OCI-LY3 (cell line): ENCODE measurements at regions not wholly inside any gene's neighbourhood (a gene's known extent, or its start where the extent isn't known, plus 50 kb on each side); places are given as distances from the start of the nearest gene placed in this dataset.

Source experiments
- H2AFZ ChIP-seq: fragments of 200-600, 300-600 bp; shearing (Covaris generic); 2 replicates; pipeline ENCODE4 v1.6.0; 2014; ENCODE audit warnings: antibody characterized with exemption, low read depth, low read length
- H3K27ac ChIP-seq: fragments of 200-600, 300-600 bp; sonication (generic); 2 replicates; pipeline ENCODE4 v1.5.1; 2014; ENCODE audit warnings: mild to moderate bottlenecking, low read length, moderate library complexity, mixed read lengths
- H3K27me3 ChIP-seq: fragments of 200-600, 300-600 bp; sonication (generic); 2 replicates; pipeline ENCODE4 v1.6.1; 2014; ENCODE audit warnings: low read depth, low read length, mixed read lengths
- H3K36me3 ChIP-seq: fragments of 200-600, 300-600 bp; sonication (generic); replicated peaks from 2 replicates; pipeline ENCODE3; 2014; ENCODE audit warnings: low read depth, low read length, mixed read lengths
- H3K4me1 ChIP-seq: fragments of 300-600, 200-600 bp; sonication (generic); 2 replicates; pipeline ENCODE4 v1.6.1; 2014; ENCODE audit warnings: low read length, mixed read lengths
- H3K4me2 ChIP-seq: fragments of 200-600, 300-600 bp; sonication (generic); 2 replicates; pipeline ENCODE4 v1.6.1; 2014; ENCODE audit warnings: low read length, mixed read lengths
- H3K4me3 ChIP-seq: fragments of 300-600, 200-600 bp; sonication (generic); 2 replicates; pipeline ENCODE4 v1.5.1; 2014; ENCODE audit warnings: antibody characterized with exemption, mild to moderate bottlenecking, low read length, moderate library complexity
- H3K79me2 ChIP-seq: fragments of 300-600, 200-600 bp; shearing (Covaris generic); 2 replicates; pipeline ENCODE4 v1.6.1; 2014; ENCODE audit warnings: mild to moderate bottlenecking, low read length, mixed read lengths
- H3K9ac ChIP-seq: fragments of 300-600, 200-600 bp; shearing (Covaris generic); 2 replicates; pipeline ENCODE4 v1.6.0; 2014; ENCODE audit warnings: mild to moderate bottlenecking, low read length, moderate library complexity
- H3K9me3 ChIP-seq: fragments of 200-600, 300-600 bp; shearing (Covaris generic); 2 replicates; pipeline ENCODE4 v1.6.1; 2014; ENCODE audit warnings: low read length, mixed read lengths; ENCODE audit not compliant: insufficient read depth
- H4K20me1 ChIP-seq: fragments of 200-600, 300-600 bp; sonication (generic); 2 replicates; pipeline ENCODE4 v1.6.1; 2016; ENCODE audit warnings: low read length, mixed read lengths; ENCODE audit not compliant: insufficient read depth
- CTCF ChIP-seq: fragments of 200-600, 300-600 bp; sonication (generic); IDR thresholded peaks from 2 replicates; pipeline ENCODE4 v1.5.1; 2014; ENCODE audit warnings: antibody characterized with exemption, low read length, low read depth
- EZH2phosphoT487 ChIP-seq: fragments of 200-600 bp; shearing (Covaris generic); IDR thresholded peaks from 2 replicates; pipeline ENCODE4 v1.6.1; 2018; ENCODE audit warnings: antibody characterized with exemption, mixed run types, low read depth

GRCh38 chr10:27451054-27451453 is 53.0 kb upstream of the RAB18 start:
- Histone ChIP-seq H4K20me1 (no peaks in the 10 kb centered on the region), H3K27me3 (no peaks in the 10 kb centered on the region), H3K4me3 (no peak overlapping the region), H3K79me2 (no peaks in the 10 kb centered on the region), H3K9me3 (no peaks in the 10 kb centered on the region), H3K27ac (no peak overlapping the region), H3K4me2 (no peak overlapping the region), H3K36me3 (no peaks in the 10 kb centered on the region), H2AFZ (no peak overlapping the region), H3K9ac (no peak overlapping the region), H3K4me1 (peaks cover 2% of the 10 kb centered on the region; the same call in 1 of the 2 replicates)
- TF ChIP-seq CTCF (no peak), EZH2phosphoT487 (no peak)

- no peaks in the 10 kb centered on the region for H3K79me2 ChIP-seq
- H3K9me3 ChIP-seq = no peaks in the 10 kb centered on the region
- no peak overlapping the region for H2AFZ ChIP-seq
- no peaks in the 10 kb centered on the region for H4K20me1 ChIP-seq
- H3K4me1 ChIP-seq = peaks cover 2% of the 10 kb centered on the region; the same call in 1 of the 2 replicates
- no peaks in the 10 kb centered on the region for H3K36me3 ChIP-seq
- no peak overlapping the region for H3K4me3 ChIP-seq
- no peak for TF ChIP-seq EZH2phosphoT487
- no peak for TF ChIP-seq CTCF
- H3K27me3 ChIP-seq = no peaks in the 10 kb centered on the region
- H3K4me2 ChIP-seq = no peak overlapping the region
- H3K27ac ChIP-seq = no peak overlapping the region
- H3K9ac ChIP-seq = no peak overlapping the region
Observed at GRCh38 chr10:27450225-27450624, 53.9 kb upstream of the RAB18 start.

- H3K9me3 ChIP-seq = no peaks in the 10 kb centered on the region
- H3K9ac ChIP-seq = no peak overlapping the region
- no peak overlapping the region for H3K4me2 ChIP-seq
- no peaks in the 10 kb centered on the region for H3K27me3 ChIP-seq
- no peak overlapping the region for H3K27ac ChIP-seq
- no peak overlapping the region for H3K4me3 ChIP-seq
- no peaks in the 10 kb centered on the region for H3K36me3 ChIP-seq
- no peaks in the 10 kb centered on the region for H3K79me2 ChIP-seq
- peaks cover 2% of the 10 kb centered on the region; the same call in 1 of the 2 replicates for H3K4me1 ChIP-seq
- H2AFZ ChIP-seq = no peak overlapping the region
- no peaks in the 10 kb centered on the region for H4K20me1 ChIP-seq
- no peak for TF ChIP-seq EZH2phosphoT487
- no peak for TF ChIP-seq CTCF
Observed at GRCh38 chr10:27449571-27449970, 54.5 kb upstream of the RAB18 start.

GRCh38 chr10:27448921-27449320 is 55.2 kb upstream of the RAB18 start:
- Histone ChIP-seq H3K27ac (no peak overlapping the region), H3K4me2 (no peak overlapping the region), H3K4me3 (no peak overlapping the region), H3K27me3 (no peaks in the 10 kb centered on the region), H3K9ac (no peak overlapping the region), H4K20me1 (no peaks in the 10 kb centered on the region), H3K9me3 (no peaks in the 10 kb centered on the region), H3K4me1 (peaks cover 2% of the 10 kb centered on the region; the same call in 1 of the 2 replicates), H3K79me2 (no peaks in the 10 kb centered on the region), H2AFZ (no peak overlapping the region), H3K36me3 (no peaks in the 10 kb centered on the region)
- TF ChIP-seq CTCF (no peak), EZH2phosphoT487 (no peak)
